ENCODE measurements at regions not wholly inside any gene's neighbourhood (a gene's known extent, or its start where the extent isn't known, plus 50 kb on each side); places are given as distances from the start of the nearest gene placed in this dataset.

- BruUV-seq (replicated peaks): no TSS peak
- CTCF ChIA-PET: no interaction called here
- no peaks in the 10 kb centered on the region for H3K9me2 ChIP-seq (replicated peaks; ENCODE audit: low read length)
- H3K27ac ChIP-seq (ENCODE audit: low read length): no peak overlapping the region
- DNase-seq: peak; percentile 3
- H3K79me2 ChIP-seq (ENCODE audit: low read length): no peaks in the 10 kb centered on the region
- no peaks in the 10 kb centered on the region for H3K36me3 ChIP-seq (ENCODE audit: low read depth, low read length)
- intact Hi-C loops (cut with micrococcal nuclease): no loop called here
- H3K4me3 ChIP-seq (ENCODE audit: low read length): no peak overlapping the region
- POLR2A ChIA-PET (ENCODE audit: unreplicated experiment): no interaction called here
- no peak for ATAC-seq
- no peaks in the 10 kb centered on the region for H3K9me3 ChIP-seq (ENCODE audit: low read length)
- H3K4me2 ChIP-seq (ENCODE audit: low read length): no peak overlapping the region
- H4K20me1 ChIP-seq (ENCODE audit: low read length): no peaks in the 10 kb centered on the region
- H3K27me3 ChIP-seq (ENCODE audit: low read length): no peaks in the 10 kb centered on the region
- TF ChIP-seq EZH2 (IDR thresholded peaks at IDR 0.05; ENCODE audit: low read length, unreplicated experiment) (no peak), CTCF (conservative IDR thresholded peaks at IDR 0.05; ENCODE audit: low read depth, low read length) (no peak), EZH2phosphoT487 (IDR thresholded peaks at IDR 0.05; ENCODE audit: borderline replicate concordance, low read length) (no peak)
- H2AFZ ChIP-seq (ENCODE audit: low read length): no peak overlapping the region
- no peaks in the 10 kb centered on the region for H3K4me1 ChIP-seq (ENCODE audit: insufficient read depth, low read length)
- no peaks in the 10 kb centered on the region for H3F3A ChIP-seq (ENCODE audit: low read length, unreplicated experiment)
- H3K9ac ChIP-seq (ENCODE audit: low read length): no peak overlapping the region
Observed at GRCh38 chr16:61295311-61295710, 740.9 kb downstream of the CDH8 start.

- Histone ChIP-seq H3K4me1 (ENCODE audit: insufficient read depth, low read length) (no peaks in the 10 kb centered on the region), H3K4me2 (ENCODE audit: low read length) (no peak overlapping the region), H3K9me3 (ENCODE audit: low read length) (no peaks in the 10 kb centered on the region), H3K79me2 (ENCODE audit: low read length) (no peaks in the 10 kb centered on the region), H3K27me3 (ENCODE audit: low read length) (no peaks in the 10 kb centered on the region), H3K27ac (ENCODE audit: low read length) (no peak overlapping the region), H3K9me2 (replicated peaks; ENCODE audit: low read length) (no peaks in the 10 kb centered on the region), H4K20me1 (ENCODE audit: low read length) (no peaks in the 10 kb centered on the region), H3F3A (ENCODE audit: low read length, unreplicated experiment) (no peaks in the 10 kb centered on the region), H2AFZ (ENCODE audit: low read length) (no peak overlapping the region), H3K36me3 (ENCODE audit: low read depth, low read length) (no peaks in the 10 kb centered on the region), H3K9ac (ENCODE audit: low read length) (no peak overlapping the region), H3K4me3 (ENCODE audit: low read length) (no peak overlapping the region)
- TF ChIP-seq EZH2phosphoT487 (IDR thresholded peaks at IDR 0.05; ENCODE audit: borderline replicate concordance, low read length): no peak
- no peak for TF ChIP-seq EZH2 (IDR thresholded peaks at IDR 0.05; ENCODE audit: low read length, unreplicated experiment)
- ChIA-PET POLR2A (ENCODE audit: unreplicated experiment) (no interaction called here), CTCF (no interaction called here)
- intact Hi-C loops (cut with micrococcal nuclease): no loop called here
- no peak for DNase-seq
- no TSS peak for BruUV-seq (replicated peaks)
- no peak for ATAC-seq
Observed at GRCh38 chr16:61289141-61289540, 747.1 kb downstream of the CDH8 start.

GRCh38 chr16:61277849-61278248 lies 758.4 kb downstream of the CDH8 start:
- Histone ChIP-seq H3K9ac (ENCODE audit: low read length) (no peak overlapping the region), H3K4me3 (ENCODE audit: low read length) (no peak overlapping the region), H3K4me1 (ENCODE audit: insufficient read depth, low read length) (no peaks in the 10 kb centered on the region), H3K9me3 (ENCODE audit: low read length) (no peaks in the 10 kb centered on the region), H4K20me1 (ENCODE audit: low read length) (no peaks in the 10 kb centered on the region), H3K4me2 (ENCODE audit: low read length) (no peak overlapping the region), H3K79me2 (ENCODE audit: low read length) (no peaks in the 10 kb centered on the region), H3K27me3 (ENCODE audit: low read length) (no peaks in the 10 kb centered on the region), H2AFZ (ENCODE audit: low read length) (no peak overlapping the region), H3F3A (ENCODE audit: low read length, unreplicated experiment) (no peaks in the 10 kb centered on the region), H3K27ac (ENCODE audit: low read length) (no peak overlapping the region), H3K9me2 (replicated peaks; ENCODE audit: low read length) (no peaks in the 10 kb centered on the region), H3K36me3 (ENCODE audit: low read depth, low read length) (no peaks in the 10 kb centered on the region)
- TF ChIP-seq EZH2 (IDR thresholded peaks at IDR 0.05; ENCODE audit: low read length, unreplicated experiment) (no peak), CTCF (conservative IDR thresholded peaks at IDR 0.05; ENCODE audit: low read depth, low read length) (no peak), EZH2phosphoT487 (IDR thresholded peaks at IDR 0.05; ENCODE audit: borderline replicate concordance, low read length) (no peak)
- no peak for ATAC-seq
- no peak for DNase-seq
- POLR2A ChIA-PET (ENCODE audit: unreplicated experiment): no interaction called here
- BruUV-seq (replicated peaks): no TSS peak
- CTCF ChIA-PET: no interaction called here
- intact Hi-C loops (cut with micrococcal nuclease): no loop called here

Data from PC-3 (cell line).